Epidermal melanocyte (primary cell): ENCODE measurements at regions not wholly inside any gene's neighbourhood (a gene's known extent, or its start where the extent isn't known, plus 50 kb on each side); places are given as distances from the start of the nearest gene placed in this dataset.

ENCODE experiments used
- DNase-seq: peaks from one replicate; pipeline ENCODE4 v3.0.0; 2011; ENCODE audit warnings: low spot score; ENCODE audit not compliant: insufficient read length

DNA sequence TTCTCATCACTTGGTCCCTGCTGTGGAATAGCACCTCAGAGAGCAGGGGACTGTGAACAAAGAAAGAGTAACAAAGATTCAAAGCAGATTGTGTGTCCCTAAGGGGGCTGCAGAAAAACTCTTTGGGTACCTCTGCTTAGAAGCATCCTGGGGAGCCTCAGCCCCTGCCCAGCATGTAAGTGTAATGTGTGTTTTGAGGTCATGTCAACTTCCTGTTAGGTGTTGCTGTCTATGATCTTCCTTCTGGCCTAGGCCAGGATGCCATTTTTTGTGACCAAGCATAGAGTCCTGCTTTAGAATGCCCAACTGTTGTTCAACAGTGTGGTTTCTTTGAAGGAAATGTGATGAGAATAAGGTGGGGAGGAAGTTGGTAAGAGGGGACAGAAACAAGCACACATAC lies 77.1 kb upstream of the BCL6 start:
- no peak for DNase-seq

DNA sequence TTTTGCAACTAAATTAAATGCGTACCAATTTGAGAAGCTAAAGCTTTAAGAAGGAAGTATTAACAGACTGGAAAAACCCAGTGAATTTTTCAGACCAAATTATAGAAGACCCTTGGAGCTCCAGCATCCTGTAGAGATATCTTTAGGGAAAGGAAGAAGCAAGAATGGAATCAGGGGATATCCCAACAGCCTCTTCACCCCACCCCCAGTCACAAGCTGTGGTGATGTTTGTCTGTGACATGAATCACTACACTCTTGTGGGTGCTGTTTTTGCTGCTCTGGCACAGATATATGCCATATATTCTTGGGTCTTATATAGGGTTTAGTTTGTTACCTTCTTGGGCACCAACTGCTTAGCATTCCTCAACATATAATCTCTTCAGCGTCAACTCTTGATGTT lies 78.5 kb upstream of the BCL6 start:
- no peak for DNase-seq

DNA sequence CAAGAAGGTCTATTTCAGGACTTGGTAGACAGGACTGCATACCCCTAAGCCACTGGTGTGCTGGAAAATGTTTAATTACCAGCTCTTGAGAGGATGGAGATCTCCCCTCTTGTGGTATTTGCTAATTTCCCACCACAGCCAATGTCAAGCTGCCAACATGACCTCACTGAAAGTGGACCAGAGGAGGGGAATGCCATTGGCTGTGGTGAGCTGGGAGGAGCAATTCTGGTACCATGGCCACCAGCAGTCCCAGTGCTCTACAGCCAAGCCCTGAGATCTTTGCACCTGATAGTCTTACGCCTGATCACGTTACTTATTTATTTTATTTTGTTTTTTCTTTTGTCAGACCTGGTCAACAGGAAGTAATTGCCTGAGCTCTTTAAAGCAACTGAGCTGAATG lies 82.5 kb upstream of the BCL6 start:
- no peak for DNase-seq

DNA sequence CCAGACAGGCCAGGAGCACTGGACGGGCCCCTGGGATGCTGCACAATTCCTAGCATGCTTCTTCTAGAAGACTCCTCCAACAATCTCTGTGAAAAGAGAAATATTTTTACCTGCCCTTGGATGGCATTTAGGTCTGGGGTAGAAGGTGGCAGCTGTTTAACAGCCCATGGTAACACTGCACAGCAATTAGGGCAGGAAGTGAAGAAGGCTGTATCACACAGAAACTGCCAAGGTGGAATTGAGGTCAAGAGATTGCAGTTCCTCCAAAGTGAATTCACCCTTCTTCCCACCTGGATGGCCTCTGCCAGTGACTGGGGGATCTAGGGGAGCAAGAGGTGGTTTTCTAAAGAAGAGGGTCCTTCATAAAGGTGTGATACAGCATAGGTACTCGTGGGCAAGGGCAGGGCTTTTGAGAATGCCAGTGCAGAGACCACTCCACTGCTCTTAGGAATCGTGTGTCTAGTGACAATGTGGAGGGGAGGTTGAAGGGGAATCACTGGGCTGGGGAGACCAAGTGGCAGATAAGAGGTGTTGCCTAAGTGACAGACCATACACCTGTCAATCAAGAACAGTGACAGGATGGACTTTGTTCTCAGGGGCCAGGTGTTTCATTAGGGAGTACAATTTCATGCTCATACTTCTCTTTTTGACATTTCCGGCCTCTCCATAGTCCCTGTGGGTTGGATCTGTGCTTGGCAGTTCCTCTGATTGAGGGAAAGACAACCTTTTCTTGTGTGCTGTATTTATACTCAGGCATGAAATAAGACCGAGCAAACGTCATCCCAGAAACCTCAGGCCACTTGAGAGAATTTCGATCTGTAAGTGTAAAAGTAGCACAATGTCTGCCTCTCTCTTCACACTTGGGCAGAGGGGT lies 83.5 kb upstream of the BCL6 start:
- no peak for DNase-seq

DNA sequence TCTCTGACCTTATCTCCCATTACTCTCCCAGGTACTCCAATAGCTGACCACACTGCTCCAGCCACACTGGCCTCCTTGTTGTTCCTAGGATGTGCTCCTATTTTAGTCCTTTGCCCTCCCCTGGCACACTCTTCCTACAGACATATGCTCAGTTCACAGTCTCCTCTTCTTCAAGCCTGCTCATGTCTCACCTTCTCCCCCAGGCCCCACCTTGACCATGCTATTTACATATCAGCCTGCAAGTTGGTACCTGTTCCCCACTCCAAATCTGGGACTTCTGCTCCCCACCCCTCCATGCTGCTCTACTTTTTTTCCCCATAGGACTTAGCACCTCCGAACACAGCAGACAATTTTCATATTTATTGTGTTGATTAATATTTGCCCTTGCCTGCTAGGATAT lies 84.9 kb upstream of the BCL6 start:
- no peak for DNase-seq

DNA sequence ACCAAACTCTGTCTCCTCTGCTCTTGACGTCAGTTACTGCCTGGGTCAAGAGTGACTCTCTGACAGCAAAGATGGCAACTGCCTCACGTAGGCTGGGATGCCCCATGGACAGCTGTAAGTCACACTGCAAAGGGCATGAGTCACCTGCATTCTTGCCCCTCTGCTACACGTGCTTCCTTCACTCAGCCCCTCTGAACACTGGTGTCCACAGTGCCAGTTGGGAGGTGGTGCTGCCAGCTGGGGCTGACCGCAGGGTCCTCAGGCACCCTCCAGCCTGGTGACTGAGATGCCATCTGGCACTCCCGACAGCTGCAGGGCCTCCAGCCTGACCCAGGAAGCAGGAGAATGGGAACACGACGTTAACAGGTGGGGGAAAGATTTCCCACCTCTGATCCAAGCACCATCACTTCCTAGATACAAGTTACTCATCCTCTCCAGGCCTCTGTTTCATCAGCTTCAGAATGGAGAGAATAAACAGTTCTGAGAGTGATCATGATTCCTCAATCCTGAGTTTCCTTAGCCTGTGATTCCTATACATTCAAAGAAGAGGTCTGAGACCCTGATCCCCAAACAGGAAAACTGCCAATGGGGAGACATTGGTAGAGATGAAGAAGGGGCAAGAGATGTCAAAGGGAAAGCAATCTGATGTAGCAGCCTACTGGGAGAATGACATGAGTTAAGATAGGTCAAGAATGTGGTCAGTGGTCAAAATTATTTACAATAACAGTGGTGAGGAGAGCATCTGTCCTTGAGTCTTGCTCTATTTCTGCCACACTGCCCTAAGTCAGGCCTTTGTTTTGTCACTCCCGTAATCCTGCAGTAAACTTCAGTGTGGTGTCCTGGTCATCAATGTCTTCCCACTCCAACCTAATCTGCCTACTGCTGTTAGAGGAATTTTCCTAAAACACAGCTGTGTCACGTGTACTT lies 86.1 kb upstream of the BCL6 start:
- DNase-seq, result no peak

DNA sequence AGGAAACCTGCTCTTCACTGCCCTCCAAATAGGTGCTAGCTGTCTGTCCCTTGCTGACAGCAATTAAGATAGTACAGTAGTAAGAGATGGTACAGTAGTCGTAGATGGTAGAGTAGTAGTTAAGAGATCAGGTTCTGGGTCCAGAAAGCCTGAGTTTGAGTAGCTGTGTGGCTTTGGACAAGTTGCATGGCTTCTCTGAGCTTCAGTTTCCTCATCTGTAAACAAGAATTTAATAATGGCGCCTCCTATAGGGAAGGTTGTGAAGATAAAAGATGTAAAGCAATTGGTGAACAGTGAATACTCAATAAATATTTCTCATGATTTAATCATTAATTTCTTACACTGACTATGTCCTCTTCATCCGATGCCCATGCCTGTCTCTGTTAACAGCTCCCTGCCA lies 86.9 kb upstream of the BCL6 start:
- no peak for DNase-seq

DNA sequence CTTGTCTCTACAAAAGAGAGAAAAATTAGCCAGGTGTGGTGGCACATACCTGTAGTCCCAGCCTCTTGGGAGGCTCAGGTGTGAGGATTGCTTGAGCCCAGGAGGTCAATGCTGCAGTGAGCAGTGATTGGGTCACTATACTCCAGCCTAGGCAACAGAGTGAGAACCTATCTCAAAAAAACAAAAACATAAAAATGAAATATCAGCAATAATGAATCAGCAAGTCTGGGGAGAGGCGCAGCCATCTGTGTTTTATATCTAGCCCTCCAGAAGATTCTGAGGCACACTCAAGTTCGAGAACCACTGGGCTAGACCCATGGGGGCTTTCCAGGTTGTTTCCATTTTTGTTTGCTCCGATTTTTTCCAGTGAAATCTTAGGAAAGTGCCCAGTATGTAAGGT lies 88.1 kb upstream of the BCL6 start:
- no peak for DNase-seq

DNA sequence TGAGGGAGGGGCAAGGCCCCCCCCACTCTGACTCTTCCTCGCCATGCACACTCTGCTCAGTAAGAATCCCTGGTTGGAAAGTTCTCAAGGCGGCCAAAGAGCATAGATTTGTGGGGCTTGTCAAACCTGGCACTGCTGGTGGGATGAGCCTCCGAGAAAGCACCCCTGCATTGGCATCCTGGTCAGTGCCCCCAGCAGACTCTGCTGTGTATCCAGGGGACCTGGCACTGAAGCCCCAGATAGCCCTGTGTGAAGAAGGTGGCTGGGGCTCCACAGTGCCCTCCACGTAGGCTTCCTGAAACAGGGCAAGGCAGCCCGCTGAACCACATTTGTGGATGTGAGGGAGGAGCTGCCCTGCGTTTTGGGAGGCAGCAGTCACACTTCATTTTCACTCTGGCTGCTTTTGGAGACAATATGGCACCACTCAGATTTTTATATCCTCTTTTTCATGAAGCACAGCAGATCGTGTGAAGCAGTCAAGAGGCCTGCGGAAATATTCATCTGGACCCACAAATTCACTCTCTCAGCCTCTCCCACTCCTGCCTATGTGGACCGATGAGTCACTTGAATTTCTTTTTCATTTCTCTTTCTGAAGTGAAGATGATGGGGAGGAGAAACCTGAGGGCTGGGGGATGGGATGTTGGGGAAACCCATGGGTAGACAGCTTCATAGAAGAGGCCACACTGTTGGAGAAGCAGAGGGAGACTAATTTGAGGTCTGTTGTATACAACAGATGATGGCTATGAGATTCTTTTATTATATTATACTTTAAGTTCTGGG lies 88.7 kb upstream of the BCL6 start:
- no peak for DNase-seq

DNA sequence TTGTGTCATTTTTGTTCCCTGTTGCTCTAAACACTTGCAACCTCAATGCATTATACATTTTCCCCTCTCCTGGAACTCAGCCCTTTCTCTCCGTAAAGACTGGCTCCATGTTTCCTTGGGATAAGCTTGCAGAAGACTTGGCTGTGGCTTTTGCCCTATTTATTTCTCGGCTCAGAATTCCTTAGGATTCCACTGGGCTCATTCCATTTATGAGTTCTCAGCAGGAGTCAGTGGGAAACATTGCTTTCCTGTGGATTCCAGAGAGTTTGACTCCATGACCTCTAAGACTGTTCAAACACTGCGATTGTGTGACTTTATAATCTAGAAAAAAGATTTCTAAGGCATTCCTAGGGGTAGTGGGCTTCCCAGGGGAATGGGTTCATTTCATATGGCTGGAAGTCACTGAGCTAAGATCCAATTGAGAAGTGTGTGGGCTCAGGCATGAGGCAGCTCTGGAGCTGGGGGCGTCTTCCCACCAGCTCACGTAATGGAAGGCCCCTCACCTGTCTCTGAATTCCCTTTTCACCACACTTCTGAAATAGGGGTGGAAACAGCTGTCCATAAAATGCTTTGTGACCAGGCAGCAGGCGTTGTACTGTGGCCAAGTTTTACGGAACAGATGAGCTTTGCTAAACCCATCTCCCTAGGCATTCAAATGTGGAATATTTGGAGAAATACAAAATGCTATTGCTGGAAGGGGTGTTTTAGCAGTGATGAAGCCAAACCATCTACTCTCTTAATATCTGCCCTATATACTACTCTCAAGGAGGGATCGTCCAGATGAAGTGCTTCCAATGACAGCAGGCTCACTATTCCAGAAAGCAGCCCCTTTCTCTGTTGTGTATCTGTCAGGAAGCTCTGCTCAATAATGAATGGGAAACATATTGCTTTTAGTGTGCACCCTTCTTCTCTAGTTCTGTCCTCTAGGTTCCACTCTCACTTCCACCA lies 91.8 kb upstream of the BCL6 start:
- DNase-seq, result no peak

DNA sequence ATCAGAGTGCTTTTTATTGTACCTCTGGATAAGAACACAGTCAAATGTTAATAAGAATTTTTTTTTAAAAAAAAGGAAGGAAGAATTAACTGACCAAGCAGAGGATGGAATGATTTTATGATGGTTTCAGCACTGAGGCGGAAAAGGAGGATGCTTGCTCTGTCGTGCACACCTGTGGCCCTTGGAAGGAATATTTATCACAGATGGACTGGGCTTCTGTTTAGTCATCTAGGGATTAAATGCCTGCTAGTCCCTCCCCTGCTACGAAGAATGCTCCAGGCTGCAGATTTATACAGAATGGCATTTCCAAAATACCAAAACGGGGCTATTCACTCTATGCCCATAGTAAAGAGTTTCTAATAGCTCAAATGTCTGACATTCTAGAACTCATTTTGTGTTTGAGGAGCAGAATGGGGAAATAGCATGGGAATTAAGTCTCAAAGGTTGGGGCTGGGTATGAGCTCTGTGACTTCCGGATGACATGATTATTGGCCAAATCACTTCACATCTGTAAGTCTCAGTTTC lies 92.8 kb upstream of the BCL6 start:
- no peak for DNase-seq

DNA sequence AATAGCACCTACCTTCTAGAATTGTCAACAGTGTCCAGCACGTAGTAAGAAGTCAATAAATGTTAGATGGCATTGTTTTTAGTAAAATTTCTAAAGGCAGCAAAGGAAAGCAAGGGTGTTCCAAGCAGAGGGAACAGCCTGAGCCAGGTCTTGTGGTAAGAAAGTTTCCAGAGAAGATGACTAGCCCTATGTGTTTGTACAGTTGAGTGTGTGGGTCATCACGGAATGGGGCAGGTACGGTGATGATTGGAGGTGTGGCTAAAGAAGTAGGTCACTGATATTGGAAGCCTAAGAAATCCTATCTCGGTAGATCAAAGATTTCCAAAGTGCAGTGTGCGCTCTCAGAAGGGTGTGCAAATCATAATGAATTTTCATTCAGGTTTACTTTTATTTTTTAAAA lies 94.2 kb upstream of the BCL6 start:
- DNase-seq, result no peak

DNA sequence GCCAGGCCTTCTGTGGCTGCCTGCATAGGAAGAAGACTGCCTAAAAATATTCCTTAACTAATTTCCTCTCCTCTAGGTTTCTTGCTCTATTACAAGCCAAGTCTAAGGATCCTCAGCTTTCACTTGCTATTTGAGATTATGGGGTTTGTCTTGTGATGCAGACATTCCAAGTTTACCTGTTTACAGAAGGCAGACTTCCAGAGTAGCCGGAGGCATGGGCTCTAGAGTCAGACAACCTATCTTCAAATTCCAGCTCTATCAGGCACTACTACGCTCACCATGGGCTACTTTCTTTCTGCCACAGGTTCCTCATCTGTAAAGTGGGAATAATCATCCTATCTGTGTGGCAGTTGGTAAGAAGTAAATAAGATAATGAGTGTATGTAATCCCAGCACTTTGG lies 95.6 kb upstream of the BCL6 start:
- DNase-seq, result no peak

DNA sequence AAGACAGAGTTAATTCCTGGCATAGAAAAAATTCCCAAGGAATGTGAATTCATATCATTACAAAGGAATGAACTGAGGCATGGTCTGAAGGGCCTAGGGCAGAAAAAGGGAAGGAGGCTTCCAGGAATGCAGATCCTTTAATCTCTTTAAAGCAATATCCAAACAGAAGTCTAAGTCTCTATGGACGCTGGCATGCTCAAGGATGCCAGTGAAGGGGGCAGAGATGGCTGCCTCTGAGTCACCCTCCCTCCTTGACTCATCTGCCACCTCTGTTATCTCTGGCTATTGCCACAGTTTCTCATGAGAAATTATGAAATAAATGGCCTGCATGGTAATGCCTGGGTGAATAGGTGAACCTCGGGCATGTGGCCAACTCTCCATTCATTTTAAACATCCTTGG lies 96.3 kb upstream of the BCL6 start:
- no peak for DNase-seq

DNA sequence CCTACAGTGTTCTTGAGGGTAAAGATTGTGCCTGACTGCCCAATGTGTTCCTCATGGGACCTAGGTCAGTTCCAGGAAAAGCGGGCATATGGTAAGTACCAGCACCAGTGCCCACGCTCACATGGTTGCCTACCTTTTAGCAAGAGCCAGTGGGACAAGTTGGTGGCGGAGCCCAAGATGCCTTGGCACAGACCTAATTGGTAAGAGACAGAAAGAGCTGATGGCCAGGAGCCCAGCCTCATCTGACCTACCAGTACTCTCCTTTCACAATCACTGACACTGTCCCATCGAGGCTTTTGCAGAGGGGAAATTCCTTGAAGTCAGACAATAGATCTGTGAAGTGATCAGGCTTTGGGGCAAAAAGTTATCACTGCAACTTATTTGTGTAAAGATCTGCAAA lies 98.4 kb upstream of the BCL6 start:
- DNase-seq, result no peak

DNA sequence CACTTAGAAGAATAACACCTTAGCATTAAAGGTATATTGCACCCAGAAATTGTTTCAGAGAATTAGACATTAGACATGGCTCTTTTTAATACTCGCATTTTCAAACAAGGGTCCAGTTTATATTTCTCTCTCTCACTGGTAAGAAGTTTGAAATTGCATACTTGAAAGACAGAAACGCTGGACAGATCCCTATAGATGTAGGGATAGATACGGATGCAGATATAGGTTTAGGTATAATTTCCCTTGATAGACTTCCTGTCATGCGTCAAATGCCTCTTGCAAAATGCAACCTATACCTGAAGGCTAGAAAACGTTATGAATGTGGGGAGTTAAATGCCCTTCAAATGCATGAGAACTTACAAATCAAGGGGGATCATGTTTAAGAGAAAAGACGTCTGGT lies 99.4 kb upstream of the BCL6 start:
- DNase-seq, result no peak

DNA sequence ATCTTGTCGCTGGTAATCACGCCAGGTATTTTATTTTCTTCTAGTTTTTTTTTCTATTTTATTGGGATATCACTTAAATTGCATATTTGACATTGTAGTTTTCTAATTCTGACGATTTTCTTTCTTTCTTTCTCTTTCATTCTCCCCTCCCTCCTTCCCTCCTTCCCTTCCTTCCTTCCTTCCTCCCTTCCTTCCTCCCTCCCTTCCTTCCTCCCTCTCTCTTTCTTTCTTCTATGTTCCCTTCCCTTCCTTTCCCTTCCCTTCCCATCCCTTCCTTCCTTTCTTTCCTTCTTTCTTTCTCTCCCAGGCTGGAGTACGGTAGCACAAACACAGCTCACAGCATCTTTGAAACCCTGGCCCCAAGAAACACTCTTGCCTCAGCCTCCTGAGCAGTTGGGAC lies 100.6 kb upstream of the BCL6 start:
- DNase-seq, result no peak

DNA sequence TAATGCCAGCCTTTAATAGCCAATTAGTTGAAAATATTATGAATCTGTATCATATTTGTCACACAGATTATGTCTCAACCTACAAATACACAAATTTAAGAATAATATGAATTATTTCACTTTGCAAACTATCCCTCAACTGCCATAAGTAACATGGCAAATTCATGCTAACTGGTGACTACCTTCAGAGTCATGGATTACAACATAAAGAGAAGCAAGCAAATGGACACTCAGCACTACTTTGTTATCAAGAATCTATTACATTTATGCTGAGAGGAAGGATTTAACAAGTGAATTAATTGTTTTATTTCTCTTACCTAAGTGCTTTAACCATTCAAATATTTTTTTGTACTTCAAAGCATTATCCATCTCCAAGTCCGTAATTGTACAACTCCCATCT lies 103.1 kb upstream of the BCL6 start:
- no peak for DNase-seq

DNA sequence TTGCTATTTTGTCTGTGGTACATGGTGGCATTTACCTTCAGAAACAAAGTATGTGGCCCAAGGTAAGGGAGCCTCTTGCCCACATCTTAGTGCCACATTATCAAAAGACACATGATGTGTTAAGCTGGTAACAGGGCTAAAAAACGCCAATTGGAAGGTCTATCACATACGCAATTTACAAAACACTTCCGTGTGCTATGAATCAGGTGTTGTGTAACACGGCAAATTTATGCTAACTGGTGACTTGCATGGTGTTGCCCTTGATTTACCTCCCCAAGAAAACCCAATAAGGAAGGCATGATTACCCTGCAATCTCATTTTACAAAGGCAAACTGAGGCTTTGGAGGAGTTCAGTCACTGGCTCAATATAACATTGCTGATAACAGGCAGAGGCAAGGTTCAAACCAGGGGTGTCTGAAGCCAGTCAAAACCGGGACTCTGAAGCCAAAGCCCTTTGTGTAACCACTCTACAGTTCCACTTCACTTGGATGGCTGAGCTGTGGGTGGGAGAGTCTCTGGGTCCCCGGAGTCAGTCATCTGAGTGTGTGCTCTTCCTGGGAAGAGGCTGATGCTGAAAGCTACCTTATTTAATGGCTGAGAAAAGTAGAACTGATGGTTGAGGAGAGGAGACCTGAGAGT lies 103.9 kb upstream of the BCL6 start:
- DNase-seq, result no peak
